CD4-positive, alpha-beta T cell treated with Interleukin-21 for 1 hour (primary cell): ENCODE measurements at regions not wholly inside any gene's neighbourhood (a gene's known extent, or its start where the extent isn't known, plus 50 kb on each side); places are given as distances from the start of the nearest gene placed in this dataset.

ENCODE experiments used
- DNase-seq: peaks from one replicate; pipeline ENCODE4 v3.0.0-alpha.2; 2020

DNA sequence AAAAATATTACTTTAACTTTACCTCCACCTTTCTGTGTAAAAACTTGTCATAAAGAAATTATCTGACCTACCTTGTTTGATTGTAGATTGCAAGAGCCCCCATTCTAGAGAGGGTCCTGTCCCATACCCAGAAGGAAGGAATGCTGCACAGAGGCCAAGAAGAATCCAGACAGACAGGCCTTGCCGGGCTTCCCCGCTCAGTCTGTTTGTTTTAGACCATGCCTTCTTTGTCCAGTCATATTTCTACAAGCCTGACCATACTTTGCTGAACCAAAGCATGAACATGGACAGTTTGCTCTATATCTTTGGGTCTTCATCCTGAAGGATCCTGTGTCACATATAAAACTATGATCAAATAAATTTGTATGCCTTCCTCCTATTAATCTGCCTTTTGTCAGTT is 95.8 kb upstream of the MYCBP2 start:
- DNase-seq: no peak

- DNase-seq: no peak
These were observed 91.0 kb upstream of the MYCBP2 start for GRCh38 chr13:77417897-77418296.

DNA sequence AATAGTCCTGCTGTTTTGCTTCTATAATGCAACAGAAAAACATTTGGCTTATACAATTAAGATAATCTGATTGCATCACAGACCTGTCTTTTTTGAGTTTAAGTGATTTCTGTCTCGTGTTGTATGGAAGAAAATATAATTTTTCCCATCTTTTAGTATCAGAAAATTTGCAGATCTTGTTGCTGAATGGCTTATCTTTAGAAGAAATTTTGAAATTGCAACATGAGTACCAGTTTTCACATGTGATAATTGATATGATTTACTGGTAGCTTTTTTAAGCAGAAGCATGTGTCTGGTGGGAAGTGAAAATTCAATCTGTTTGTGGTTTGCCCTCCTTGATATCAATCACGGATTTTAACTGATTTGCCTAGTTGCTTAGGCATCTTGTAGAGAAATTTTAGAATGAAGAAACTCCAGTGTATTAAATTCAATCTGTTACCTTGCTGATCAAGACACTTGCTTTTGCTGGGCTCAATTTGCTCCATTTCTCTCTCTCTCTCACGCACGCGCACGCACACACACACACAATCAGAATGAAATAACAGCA is 89.8 kb upstream of the MYCBP2 start:
- no peak for DNase-seq

DNA sequence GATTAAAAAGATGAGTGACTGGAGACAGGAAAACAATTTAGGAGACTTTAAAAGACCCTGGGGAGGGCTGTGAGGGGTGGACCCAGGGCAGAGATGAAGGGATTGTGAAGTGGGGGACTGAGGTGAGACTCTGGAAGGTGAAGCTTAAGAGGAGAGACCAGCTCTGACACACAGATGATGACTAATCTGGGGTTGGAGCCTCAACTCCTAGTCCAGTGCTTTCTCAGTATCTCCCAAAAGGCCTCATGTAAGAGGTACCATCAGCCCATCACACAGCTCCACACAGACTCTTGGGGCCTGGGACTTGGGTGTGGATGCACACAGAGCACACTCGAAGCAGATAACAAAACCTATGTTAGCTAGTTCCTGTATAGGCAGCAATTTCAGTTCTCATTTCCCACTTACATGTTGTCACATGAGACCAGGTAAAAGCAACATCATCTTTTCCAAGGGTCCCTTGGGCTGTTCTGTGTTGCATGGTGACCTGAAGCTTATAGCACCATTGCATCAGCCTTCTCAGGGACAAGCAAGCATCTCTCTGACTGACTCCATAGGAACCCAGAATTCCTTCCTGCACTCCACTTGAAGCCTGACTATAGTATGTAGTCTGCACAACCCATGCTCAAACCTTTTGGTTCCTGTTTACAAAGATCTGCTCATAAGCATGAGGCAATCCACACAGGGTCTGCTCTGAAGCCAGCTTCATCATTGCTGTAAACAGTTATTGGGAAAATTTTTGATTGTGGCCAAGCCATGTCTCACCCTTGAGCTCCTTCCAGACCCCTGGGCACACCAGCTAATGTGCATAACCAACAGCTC is 88.6 kb upstream of the MYCBP2 start:
- DNase-seq: no peak

- no peak for DNase-seq
These were observed 86.0 kb upstream of the MYCBP2 start for GRCh38 chr13:77412860-77413259.

DNA sequence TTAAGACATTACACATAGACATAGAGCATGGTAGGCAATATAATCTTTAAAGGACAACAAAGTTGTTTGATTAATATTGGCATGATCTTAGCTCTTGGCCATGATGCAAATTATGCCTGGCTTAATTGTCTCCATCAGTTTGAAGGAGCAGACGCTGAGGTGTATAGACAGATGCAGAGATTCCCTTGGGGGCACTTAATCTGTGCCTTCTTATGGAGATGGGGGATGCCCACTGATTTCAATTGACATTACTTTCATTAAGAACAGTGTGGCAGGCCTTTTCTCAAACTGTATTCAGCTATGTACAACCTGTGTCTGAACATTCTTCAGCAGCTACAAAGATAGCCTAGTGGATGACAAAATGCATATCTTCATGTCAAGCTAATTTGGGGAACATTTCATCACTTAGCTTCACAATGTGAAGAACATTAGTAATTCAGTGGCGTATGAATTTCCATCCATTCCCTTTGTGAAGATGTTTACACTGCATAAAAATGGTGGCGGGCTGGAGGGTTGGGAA is 85.3 kb upstream of the MYCBP2 start:
- DNase-seq: no peak

- DNase-seq: no peak
These were observed 82.5 kb upstream of the MYCBP2 start for GRCh38 chr13:77409412-77409811.

DNA sequence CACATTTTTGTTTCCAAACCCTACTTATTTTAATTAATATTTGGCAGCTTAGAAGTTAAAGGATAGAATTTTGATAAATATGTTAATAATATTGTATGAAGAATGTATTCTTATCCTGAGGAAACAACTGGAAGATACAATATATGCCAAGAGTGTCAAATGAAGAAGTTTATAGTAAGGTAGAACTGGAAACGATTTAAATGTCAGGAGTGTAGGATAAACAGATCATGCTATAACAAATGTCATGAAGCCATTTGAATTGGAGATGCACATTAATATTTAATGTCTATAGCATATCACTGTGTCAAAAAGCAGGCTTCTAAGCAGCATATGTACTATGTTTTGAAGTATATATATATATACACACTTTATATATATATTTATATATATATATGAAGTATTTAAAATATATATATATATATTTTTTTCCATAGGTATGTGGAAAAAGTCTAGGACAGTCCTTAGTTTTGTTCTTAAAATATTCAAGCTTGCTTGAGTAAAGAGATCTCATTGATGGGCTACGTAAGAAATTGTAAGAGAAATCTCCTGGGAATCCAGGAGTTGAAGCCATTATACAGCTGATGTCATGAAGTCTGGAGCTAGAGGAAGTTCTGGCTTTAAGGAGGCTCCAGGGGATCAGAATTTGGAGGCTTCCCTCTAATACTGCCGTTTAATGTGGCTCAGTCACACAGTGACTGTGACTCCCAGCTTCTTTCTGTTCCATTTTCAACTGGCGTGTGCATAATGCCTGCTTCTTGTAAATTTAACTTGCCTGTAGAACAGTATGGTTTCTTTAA is 79.9 kb upstream of the MYCBP2 start:
- no peak for DNase-seq

- DNase-seq: no peak
These were observed 72.1 kb upstream of the MYCBP2 start for GRCh38 chr13:77398825-77399620.

- no peak for DNase-seq
These were observed 70.7 kb upstream of the MYCBP2 start for GRCh38 chr13:77397636-77398035.

DNA sequence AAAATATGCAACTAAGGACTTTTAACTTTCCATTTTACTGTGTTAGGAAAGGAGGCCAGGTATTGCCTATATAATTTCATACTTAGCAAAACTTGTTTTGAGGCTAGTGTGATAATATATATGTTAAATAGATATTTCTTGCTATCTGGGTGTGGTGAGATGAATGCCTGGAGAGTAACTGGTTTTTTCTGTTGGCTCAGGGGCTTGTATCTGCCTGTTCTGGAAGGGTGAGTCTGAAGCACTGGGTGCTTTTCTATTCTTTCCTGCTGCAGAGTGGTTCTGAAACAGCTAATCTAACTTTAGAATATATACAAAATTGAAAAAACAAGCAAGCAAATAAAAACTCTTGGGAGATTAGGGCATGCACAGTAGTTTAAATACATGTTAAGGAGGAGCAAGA is 64.6 kb upstream of the MYCBP2 start:
- DNase-seq: no peak

DNA sequence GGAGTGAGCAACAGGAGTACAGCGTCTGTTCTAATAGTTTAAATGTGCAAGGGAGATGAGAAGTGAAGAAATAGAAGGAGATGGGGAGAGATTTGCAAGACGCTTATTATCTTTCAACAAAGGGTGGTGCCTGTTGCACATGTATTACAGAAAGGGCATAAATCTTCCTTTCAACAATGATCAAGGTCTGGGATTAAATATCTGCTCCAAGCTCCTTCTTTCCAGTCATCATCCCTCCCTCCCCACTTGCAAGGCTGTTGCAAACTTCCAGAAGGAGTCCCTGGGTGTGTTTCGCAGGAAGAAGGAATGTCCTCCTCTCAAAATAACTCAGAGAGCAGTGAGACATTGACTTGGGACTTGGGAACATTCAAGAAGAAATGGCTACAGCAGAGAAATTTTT is 63.5 kb upstream of the MYCBP2 start:
- DNase-seq: no peak

DNA sequence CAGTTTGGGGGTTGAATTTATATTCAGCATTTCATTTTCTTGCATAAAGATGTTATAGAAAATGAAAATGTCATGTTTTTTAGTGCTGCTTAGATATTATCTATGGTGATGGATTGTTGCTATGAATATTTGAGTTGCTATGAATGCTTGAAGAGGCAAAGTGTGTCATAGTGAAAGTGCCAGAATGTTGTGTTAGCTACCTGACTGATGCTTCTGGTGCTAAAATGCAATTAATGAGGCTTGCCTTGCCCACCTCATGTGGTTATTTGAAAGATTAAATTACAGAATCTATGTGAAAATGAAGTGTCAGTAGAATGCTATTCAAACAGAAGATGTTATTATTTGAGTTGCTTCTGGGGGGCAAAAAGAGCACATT is 62.7 kb upstream of the MYCBP2 start:
- no peak for DNase-seq

- no peak for DNase-seq
These were observed 62.2 kb upstream of the MYCBP2 start for GRCh38 chr13:77388944-77389624.

DNA sequence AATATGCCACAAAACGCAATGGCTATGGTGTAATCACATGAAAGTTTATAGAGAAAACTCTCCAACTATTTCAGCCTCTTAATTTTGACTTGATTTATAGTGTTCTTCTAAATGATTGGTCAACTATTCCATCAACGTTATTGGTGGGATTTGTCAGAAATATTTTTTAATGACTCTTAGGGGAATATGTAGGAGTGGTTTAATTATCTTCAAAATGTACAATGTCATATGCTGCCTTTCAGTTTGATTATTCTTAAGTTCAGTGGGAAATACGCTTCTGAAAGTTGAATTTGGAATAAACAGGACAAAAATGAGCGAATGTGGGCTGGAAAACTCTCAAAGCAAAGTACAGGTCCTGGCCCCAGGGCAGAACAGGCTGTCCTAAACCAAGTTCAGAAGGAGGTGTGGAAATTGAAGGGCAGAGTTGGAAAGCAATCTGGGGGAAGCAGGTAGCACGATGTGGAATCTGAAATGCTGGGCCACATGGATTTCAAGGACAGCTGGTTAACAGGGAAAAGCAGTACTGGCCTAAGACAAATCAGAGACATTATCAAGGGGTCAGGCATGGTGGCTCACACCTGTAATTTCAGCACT is 60.8 kb upstream of the MYCBP2 start:
- DNase-seq: no peak

- DNase-seq: peak; percentile 1
These were observed 60.1 kb upstream of the MYCBP2 start for GRCh38 chr13:77386880-77387606.

DNA sequence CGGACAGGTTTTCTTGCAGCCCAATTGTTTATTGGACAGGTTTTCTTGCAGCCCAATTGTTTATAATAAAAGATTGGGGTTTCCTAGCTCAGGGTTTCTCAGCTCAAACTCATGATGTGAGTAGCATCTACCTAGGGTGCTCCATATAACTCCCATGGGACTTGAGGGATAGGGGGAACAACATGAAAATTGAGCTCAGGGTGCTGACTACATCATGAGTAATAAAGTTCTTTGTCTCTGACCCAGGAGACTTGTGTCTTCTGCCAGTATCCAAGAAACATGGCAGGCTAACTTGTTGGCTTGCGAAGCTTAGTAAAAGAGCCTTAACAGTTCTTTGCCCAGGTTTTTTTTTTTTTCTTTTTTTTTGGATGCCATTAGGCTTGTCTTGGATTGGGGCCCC is 59.2 kb upstream of the MYCBP2 start:
- DNase-seq: no peak

DNA sequence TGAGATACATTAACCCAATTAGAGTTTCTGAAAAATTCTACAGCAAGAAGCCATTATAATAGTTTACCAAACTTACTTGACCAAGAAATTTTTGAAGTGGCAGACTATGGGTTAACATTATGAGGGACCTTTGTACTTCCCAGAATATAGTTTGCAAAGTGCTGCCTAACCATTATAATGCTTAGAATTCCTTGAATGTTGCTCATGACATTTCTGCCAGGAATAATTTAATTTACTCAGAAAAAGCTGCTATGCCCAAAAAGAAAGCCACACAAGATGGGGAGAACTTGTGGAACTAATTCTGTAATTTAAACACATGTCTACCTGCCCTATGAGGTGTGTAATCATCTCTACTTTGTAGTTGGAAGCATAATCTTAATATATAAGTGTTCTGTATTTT is 58.1 kb upstream of the MYCBP2 start:
- no peak for DNase-seq

DNA sequence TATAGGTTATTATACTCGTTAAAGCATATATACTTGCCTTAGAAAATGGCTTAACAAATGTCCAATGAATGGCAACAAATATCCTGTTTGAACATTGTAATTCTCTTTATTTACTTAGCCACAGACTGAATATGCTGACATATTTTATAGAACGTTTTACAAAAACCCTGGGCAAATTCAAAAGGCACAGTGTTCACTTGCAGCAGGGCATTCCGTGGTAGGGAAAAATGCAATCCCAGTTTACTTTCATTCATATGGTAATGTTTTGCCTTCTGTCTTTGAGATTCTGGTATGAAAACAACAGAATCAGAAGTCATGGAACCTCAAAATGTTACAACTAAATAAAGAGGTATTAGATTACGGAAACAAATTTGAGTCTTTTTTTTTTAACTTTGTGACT is 56.2 kb upstream of the MYCBP2 start:
- DNase-seq: no peak

GRCh38 chr13:77381059-77381458 is 54.2 kb upstream of the MYCBP2 start:
- no peak for DNase-seq

DNA sequence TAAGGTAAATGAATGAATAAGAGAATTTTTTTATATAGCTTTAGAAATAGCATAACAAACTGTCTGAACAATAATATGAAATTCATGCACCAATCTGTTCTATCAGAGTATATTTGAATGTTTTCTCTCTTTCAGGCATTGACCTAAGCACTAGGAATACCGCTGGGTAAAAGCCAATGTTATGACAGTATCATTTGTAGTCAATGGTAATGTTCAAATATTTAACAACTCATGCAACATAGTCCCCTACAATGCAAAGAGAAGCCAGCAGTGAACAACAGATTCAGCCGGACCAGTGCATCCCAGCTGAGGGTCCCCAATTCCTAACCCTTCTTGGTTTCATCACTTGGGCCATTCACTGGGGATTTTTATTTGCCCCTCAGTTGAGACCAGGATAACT is 52.6 kb upstream of the MYCBP2 start:
- DNase-seq: no peak
